ENCODE measurements at regions not wholly inside any gene's neighbourhood (a gene's known extent, or its start where the extent isn't known, plus 50 kb on each side); places are given as distances from the start of the nearest gene placed in this dataset.

DNA sequence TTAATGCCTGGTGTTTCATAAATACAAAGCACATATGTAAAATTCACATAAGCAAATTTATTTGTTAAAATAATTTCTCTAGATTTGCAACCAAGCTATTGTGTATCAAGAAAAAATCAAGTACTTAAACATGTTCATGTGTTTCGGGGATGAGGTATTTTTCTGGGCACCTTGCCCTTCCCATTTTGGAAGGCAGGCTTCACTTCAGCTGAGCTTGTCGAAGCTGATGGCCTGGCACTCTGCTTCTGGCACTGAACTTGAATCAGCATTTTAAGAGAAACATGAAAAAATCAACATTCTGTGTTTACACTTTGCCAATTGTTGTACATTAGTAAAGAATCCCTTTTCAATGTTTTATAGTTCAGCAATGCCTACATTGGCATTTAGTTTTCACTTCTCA is 179.1 kb upstream of the STEAP4 start:
- no peak for DNase-seq
- WGBS, 3 donors, result 20 to 29% (median 26%) methylated on average over 2 of the region's 2 CpGs
- no peaks in the 10 kb centered on the region for H3K27me3 ChIP-seq (ENCODE audit: insufficient read depth in 3 of 3, low read length in 2 of 3)
- no peaks in the 10 kb centered on the region for H3K36me3 ChIP-seq (ENCODE audit: insufficient read depth in 1 of 2, low read depth in 1 of 2)
- TF ChIP-seq, protein P1, sequence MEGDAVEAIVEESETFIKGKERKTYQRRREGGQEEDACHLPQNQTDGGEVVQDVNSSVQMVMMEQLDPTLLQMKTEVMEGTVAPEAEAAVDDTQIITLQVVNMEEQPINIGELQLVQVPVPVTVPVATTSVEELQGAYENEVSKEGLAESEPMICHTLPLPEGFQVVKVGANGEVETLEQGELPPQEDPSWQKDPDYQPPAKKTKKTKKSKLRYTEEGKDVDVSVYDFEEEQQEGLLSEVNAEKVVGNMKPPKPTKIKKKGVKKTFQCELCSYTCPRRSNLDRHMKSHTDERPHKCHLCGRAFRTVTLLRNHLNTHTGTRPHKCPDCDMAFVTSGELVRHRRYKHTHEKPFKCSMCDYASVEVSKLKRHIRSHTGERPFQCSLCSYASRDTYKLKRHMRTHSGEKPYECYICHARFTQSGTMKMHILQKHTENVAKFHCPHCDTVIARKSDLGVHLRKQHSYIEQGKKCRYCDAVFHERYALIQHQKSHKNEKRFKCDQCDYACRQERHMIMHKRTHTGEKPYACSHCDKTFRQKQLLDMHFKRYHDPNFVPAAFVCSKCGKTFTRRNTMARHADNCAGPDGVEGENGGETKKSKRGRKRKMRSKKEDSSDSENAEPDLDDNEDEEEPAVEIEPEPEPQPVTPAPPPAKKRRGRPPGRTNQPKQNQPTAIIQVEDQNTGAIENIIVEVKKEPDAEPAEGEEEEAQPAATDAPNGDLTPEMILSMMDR (IDR thresholded peaks at IDR 0.05), result no peak
- H3K4me3 ChIP-seq, result no peak overlapping the region
- H3K27ac ChIP-seq, result no peak overlapping the region
- no peaks in the 10 kb centered on the region for H3K4me1 ChIP-seq
- ATAC-seq, result no peak
- no peaks in the 10 kb centered on the region for H3K9me3 ChIP-seq
- intact Hi-C loops (cut with DNase I), result no loop called here

- ATAC-seq, result no peak
Measured at GRCh38 chr7:88484551-88484950, 177.9 kb upstream of the STEAP4 start.

GRCh38 chr7:88480896-88481295 is 174.2 kb upstream of the STEAP4 start:
- TF ChIP-seq, protein P1 (IDR thresholded peaks at IDR 0.05), result no peak
- DNase-seq, result no peak
- no peaks in the 10 kb centered on the region for H3K9me3 ChIP-seq
- ATAC-seq, result no peak
- no peaks in the 10 kb centered on the region for H3K4me1 ChIP-seq
- H3K36me3 ChIP-seq (ENCODE audit: insufficient read depth in 1 of 2, low read depth in 1 of 2), result no peaks in the 10 kb centered on the region
- no peak overlapping the region for H3K27ac ChIP-seq
- intact Hi-C loops (cut with DNase I), result no loop called here
- H3K27me3 ChIP-seq (ENCODE audit: insufficient read depth in 3 of 3, low read length in 2 of 3), result no peaks in the 10 kb centered on the region
- no peak overlapping the region for H3K4me3 ChIP-seq

More at GRCh38 chr7:88484551-88484950, 177.9 kb upstream of the STEAP4 start:
- H3K9me3 ChIP-seq, result no peaks in the 10 kb centered on the region
- no peak overlapping the region for H3K4me3 ChIP-seq
- no peak overlapping the region for H3K27ac ChIP-seq
- TF ChIP-seq, protein P1 (IDR thresholded peaks at IDR 0.05), result no peak
- H3K4me1 ChIP-seq, result no peaks in the 10 kb centered on the region
- WGBS, 3 donors, result 79 to 92% (median 81%) methylated on average over 3 of the region's 3 CpGs
- no peaks in the 10 kb centered on the region for H3K36me3 ChIP-seq (ENCODE audit: insufficient read depth in 1 of 2, low read depth in 1 of 2)
- intact Hi-C loops (cut with DNase I), result no loop called here
- no peaks in the 10 kb centered on the region for H3K27me3 ChIP-seq (ENCODE audit: insufficient read depth in 3 of 3, low read length in 2 of 3)
- DNase-seq, result no peak

GRCh38 chr7:88480271-88480670 is 173.6 kb upstream of the STEAP4 start:
- Histone ChIP-seq H3K4me3 (no peak overlapping the region), H3K36me3 (ENCODE audit: insufficient read depth in 1 of 2, low read depth in 1 of 2) (no peaks in the 10 kb centered on the region), H3K9me3 (no peaks in the 10 kb centered on the region), H3K4me1 (no peaks in the 10 kb centered on the region), H3K27me3 (ENCODE audit: insufficient read depth in 3 of 3, low read length in 2 of 3) (no peaks in the 10 kb centered on the region), H3K27ac (no peak overlapping the region)
- intact Hi-C loops (cut with DNase I), result no loop called here
- TF ChIP-seq, protein P1 (IDR thresholded peaks at IDR 0.05), result no peak
- 72 to 91% (median 79%) methylated on average over 4 of the region's 4 CpGs for WGBS, 3 donors
- ATAC-seq (no peak), DNase-seq (no peak)

DNA sequence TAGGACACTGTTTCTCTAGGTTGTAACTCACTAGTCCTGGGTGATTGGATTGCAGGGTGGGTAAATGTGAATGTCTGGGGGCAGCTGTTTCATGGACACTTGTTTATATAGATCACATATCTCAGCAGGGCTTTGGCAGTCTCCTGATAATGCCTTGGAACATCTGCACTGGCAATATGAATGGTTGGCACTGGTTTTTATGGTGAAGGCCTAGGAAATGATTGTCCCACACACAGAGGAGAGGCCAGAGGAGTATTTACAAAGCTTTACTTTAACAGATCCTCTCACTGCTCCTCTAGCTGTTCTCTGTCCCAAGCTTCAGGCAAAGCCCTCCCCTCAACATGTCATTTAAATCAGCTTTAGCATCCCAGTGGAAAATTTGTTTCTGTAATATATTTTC is 171.3 kb upstream of the STEAP4 start:
- Histone ChIP-seq H3K4me3 (no peak overlapping the region), H3K4me1 (no peaks in the 10 kb centered on the region), H3K27ac (no peak overlapping the region), H3K9me3 (no peaks in the 10 kb centered on the region), H3K27me3 (ENCODE audit: insufficient read depth in 3 of 3, low read length in 2 of 3) (no peaks in the 10 kb centered on the region), H3K36me3 (ENCODE audit: insufficient read depth in 1 of 2, low read depth in 1 of 2) (no peaks in the 10 kb centered on the region)
- intact Hi-C loops (cut with DNase I), result no loop called here
- DNase-seq (no peak), ATAC-seq (no peak)
- TF ChIP-seq, protein P1 (IDR thresholded peaks at IDR 0.05), result no peak
